ENCODE measurements at regions not wholly inside any gene's neighbourhood (a gene's known extent, or its start where the extent isn't known, plus 50 kb on each side); places are given as distances from the start of the nearest gene placed in this dataset.

GRCh38 chr2:204239411-204240165 lies 303.0 kb downstream of the ICOS start:
- no peak for DNase-seq

- no peak for DNase-seq
Measured at GRCh38 chr2:204240961-204241360, 304.3 kb upstream of the PARD3B start.

- DNase-seq, result no peak
Measured at GRCh38 chr2:204249437-204249836, 295.8 kb upstream of the PARD3B start.

GRCh38 chr2:204250692-204251091 lies 294.6 kb upstream of the PARD3B start:
- DNase-seq, result no peak

GRCh38 chr2:204251158-204251997 lies 293.9 kb upstream of the PARD3B start:
- no peak for DNase-seq

- DNase-seq, result no peak
Measured at GRCh38 chr2:204251998-204252376, 293.3 kb upstream of the PARD3B start.

GRCh38 chr2:204255071-204255470 lies 290.2 kb upstream of the PARD3B start:
- no peak for DNase-seq

GRCh38 chr2:204255526-204255925 lies 289.7 kb upstream of the PARD3B start:
- no peak for DNase-seq

GRCh38 chr2:204257781-204258180 lies 287.5 kb upstream of the PARD3B start:
- DNase-seq, result no peak

- DNase-seq, result no peak
Measured at GRCh38 chr2:204258890-204259289, 286.4 kb upstream of the PARD3B start.

GRCh38 chr2:204260162-204260877 lies 285.0 kb upstream of the PARD3B start:
- peak; percentile 77 for DNase-seq

- DNase-seq, result no peak
Measured at GRCh38 chr2:204260901-204261300, 284.4 kb upstream of the PARD3B start.

GRCh38 chr2:204261846-204262245 lies 283.4 kb upstream of the PARD3B start:
- DNase-seq, result no peak

- no peak for DNase-seq
Measured at GRCh38 chr2:204264085-204264553, 281.2 kb upstream of the PARD3B start.

GRCh38 chr2:204264621-204265140 lies 280.6 kb upstream of the PARD3B start:
- DNase-seq, result no peak

GRCh38 chr2:204265681-204266181 lies 279.5 kb upstream of the PARD3B start:
- DNase-seq, result no peak

- DNase-seq, result no peak
Measured at GRCh38 chr2:204268458-204268857, 276.8 kb upstream of the PARD3B start.

GRCh38 chr2:204268971-204269370 lies 276.3 kb upstream of the PARD3B start:
- no peak for DNase-seq

GRCh38 chr2:204272089-204272488 lies 273.2 kb upstream of the PARD3B start:
- DNase-seq, result no peak

GRCh38 chr2:204272610-204273287 lies 272.5 kb upstream of the PARD3B start:
- no peak for DNase-seq

- DNase-seq, result no peak
Measured at GRCh38 chr2:204274429-204274828, 270.8 kb upstream of the PARD3B start.

GRCh38 chr2:204274991-204275390 lies 270.3 kb upstream of the PARD3B start:
- no peak for DNase-seq
